HG02759 (cell line): ENCODE measurements at regions not wholly inside any gene's neighbourhood (a gene's known extent, or its start where the extent isn't known, plus 50 kb on each side); places are given as distances from the start of the nearest gene placed in this dataset.

Source experiments
- ATAC-seq: cut with Tn5 transposase; IDR thresholded peaks from one replicate; pipeline ENCODE4 v1.9.1; 2021; ENCODE audit warnings: mild to moderate bottlenecking, moderate library complexity; ENCODE audit not compliant: unreplicated experiment

DNA sequence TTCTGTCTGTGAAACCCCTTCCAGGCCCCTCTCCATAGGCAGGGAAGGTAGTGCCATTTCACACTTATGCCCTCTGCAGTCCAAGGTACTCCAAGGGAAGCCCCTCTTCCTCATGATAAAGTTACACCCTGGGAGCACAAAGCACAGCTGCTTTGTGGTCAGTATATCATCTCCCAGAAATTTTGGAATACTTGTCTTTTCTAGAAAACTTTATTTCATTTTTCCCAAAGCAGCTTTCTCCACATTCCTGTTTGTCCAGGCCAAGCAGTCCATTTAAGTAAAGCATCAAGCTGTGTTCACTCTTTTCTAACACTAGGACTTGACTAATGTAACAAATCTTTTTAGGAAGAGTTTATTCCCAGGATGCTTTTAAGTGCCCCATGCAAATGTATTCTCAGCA, 371.8 kb upstream of the RGMB start:
- no peak for ATAC-seq

DNA sequence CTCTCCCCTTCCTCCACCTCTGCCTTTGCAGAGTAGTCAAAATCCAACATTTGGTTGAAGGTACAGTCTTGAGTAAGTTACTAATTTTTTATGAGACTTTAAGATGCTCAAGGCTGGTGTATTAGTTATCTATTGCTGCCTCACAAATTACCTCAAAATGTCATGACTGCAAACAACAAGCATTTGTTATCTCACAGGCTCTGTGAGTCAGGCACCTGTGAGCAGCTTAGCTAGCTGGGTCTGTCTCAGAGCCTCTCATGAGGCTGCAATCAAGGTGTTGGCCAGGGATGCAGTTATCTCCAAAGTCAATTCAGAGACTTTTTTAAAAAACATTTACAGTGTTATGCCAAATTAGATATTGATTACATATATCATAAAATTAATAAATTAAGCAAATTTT, 371.3 kb upstream of the RGMB start:
- ATAC-seq: no peak

DNA sequence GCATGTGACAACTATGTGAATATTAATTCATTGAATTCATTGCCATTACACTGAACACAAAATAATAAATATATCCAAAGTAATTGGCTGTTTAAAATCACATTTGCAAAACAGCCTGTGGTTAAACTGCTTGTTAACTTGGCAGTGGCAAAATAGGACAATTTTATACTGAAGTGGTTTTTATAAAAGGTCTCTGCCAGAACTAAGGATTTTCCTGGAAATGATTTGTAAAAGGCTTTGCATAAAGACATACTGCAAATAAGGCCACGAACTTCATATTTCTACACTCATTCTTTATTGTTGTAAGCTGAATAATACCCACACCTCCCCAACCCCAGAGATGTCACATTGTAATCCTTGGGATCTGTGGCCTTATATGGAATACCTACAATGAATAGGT, 370.3 kb upstream of the RGMB start:
- ATAC-seq: no peak

DNA sequence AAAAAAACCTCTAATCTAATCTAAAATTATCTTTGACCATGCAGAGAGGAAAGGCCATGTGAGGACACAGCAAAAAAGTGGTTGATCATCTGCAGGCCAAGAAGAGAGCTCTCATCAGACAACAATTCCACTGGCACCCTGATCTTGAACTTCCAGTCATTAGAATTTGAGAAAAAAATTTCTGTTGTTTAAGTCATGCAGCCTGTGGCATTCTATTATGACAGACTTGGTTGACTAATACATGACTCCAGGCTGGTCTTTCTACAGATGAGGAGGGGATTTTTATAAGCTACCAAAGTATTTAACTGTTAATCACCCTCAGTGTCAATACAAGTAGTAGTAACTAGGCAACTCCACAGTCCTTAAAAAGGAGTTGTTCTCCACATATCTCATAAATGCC, 358.5 kb upstream of the RGMB start:
- no peak for ATAC-seq

DNA sequence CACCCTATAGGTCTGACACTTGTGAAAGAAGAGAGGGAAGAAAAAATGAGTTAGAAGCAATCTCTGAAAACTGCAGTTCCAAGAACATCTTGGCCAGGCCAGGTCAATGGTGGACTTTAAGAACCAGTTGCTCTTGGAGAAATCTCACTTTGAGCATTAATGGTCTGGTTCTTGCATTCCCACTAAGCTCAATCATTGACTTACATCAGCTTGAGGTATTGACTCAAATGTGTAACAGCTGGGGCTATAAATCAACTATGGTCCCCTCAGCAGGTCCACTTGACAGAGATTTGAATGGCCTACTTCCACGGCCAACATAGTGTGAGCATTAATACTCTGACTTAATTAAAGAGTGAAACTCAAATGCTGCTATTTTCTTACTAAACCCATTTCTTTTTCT, 357.8 kb upstream of the RGMB start:
- ATAC-seq: no peak

DNA sequence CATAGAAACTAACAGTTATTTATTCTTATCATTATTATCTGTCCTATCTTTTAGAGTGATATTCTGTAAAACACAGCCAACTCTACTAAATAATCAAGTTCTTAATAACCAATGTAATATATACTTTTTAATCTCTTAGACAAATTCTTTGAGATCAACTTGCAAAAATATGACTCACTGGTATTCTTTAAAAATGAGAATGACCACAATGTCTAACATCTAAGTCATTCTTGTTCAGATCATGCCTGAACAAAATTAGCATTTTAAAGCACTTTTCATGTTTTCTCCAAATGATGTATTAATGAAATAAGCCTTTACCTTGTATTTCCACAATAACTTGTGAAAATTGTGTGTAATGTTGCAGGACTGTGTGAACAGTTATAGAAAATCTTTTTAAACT, 356.9 kb upstream of the RGMB start:
- no peak for ATAC-seq

DNA sequence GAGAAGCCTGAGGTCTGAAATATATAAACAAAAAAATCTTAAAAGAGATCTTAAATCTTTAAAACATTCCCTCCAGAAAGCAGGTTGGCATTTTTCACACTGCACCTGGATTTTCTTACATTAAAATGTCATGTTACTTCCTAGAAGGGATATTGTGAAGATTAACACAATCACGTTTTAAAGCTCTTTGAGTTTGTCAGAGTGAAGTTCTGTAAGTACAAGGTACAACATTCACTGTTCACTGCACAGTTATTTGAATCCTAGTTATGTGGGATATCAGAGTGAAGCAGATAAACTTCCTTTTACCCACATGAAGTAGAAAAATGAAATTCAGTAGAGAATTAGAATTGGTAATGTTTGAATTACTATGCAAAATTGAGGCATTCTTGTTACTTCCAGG, 353.6 kb upstream of the RGMB start:
- no peak for ATAC-seq

DNA sequence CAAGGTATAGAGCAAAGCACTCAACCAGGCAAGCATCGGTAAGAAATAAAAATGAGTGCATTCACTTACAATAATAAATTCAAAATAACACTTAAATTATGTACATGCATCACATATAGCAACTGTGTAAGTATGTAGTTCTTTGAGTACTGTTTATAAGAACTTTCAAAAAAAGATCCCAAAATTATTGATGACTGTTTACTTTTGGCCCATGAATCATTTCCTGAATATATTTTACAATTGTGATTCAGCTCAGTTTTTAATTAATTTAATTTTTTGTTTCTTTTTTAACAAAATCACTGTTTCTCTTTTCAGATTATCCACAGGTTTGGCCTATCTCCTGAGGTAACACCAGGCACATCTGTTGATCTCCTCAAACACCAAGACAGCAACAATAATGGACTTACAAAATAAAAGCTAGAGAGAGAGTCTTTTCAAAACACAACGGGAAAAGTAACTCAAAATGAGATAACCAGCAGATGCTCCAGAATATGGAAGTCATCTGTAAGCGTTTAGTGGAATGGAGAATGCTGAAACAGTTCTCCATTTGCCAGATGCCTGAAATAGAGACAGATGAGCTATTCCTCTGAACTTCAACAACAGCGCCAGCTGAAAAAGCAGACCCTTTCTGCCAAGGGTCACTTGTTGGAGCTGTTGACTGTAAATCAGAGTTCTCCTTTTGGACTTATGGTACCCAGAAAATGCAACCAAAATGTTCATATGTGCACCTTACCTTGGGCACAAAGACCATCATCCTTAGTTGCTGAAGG, 348.6 kb upstream of the RGMB start:
- ATAC-seq: no peak

DNA sequence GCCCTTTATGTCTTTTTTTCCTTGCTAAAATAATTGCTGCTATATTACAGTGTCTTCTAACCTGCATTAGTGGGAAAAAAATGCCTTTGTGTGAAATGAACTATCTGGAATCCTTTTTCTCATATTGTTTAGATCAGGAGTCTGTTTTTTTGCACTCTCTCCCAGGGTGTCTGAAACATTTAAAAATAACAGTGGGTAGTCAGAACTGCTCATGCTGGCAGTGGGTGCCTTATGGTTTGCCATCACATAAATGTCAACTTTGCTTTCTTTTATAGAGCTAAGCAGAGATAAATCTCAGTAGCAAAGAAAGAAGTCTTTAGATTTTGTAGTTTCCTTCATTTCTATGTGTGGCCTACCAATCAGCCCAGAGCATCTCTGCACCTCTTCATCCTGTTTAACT, 347.8 kb upstream of the RGMB start:
- ATAC-seq: no peak

DNA sequence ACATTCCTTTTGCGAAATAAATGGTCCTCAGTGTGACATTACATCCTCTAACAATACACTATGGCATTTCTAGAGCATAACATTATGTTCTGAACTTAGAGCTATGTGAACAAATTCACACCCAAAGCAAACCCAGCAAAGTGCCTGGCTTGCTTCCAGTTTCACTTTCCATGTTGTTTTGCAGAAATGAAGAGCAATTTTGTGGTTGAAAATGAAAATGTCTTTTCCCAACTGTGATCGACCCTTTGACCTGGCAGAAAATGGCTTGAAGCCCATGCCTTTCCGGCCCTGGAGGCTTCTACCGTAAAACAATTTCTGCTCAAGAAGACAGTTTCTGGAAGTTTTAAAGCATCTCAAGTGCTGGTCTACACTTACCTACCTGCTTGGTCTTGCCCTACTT, 344.7 kb upstream of the RGMB start:
- peak; percentile 55 for ATAC-seq

DNA sequence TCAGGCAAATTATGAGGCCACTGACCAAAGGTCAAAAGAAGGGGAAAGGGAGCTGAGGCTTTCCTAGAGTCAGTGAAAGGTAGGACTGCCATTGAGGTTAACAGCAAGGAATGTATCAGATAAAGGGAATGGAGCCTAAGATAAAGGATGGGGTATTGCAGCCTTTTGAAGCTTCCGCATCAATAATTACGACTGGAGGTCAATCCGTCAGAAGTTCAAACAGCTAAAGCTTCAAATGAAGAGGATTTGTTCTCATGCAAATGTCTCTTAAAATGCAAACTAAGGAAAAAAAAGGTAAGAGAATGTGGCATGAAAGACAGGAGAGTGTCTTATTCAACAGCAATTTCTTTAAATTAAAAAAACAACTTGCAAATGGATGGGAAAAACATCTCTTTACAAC, 341.1 kb upstream of the RGMB start:
- ATAC-seq: no peak

DNA sequence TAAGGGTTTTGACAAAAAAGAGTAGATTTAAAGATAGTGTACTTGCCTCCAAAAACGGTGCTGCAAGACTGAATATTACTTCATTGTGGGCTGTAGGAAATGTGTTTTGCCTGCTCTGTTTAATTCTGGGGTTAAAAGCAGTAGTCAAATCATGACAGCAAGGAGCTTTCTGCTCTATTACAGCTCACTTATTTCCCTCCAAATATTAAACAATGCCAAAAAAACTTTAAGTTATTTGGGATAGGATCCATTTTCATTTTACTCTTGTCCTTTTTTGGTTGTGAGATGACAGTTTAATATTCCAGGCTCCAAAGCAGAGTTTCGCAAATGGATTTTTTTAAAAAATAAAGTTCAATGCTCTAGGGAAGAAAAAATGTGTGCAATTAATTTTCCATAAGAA, 340.4 kb upstream of the RGMB start:
- ATAC-seq: no peak

DNA sequence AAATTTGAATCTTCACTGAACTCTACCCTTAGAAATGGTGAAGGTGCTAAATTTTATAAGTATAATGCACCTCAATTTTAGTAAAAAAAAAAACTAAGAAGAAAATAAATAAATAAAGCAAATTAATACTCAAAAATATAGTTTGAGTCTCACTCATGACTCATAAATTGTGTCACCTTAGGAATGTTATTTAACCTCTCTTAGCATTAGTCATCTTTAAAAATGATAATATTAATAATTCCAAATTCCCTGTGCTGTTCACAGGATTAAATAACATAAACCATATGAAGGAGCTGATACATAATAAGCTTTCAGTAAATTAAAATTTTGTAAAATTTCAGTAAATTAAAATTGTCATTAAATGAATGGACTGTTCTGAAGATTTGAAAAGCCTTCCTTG, 339.8 kb upstream of the RGMB start:
- ATAC-seq: no peak

DNA sequence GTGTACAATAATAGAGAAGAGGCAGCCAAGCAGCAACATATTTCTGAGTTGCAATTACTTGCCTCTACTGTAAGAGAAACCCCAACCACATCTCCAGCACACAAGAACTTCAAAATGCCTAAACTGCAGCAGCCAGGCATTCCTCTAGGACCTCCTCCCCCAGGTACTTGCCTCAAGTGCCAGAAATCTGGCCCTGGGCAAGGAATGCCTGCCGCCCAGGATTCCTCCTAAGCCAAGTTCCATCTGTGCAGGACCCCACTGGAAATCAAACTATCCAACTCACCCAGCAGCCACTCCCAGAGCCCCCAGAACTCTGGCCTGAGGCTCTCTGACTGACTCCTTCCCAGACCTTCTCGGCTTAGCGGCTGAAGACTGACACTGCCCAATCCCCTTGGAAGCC, 336.8 kb upstream of the RGMB start:
- no peak for ATAC-seq

DNA sequence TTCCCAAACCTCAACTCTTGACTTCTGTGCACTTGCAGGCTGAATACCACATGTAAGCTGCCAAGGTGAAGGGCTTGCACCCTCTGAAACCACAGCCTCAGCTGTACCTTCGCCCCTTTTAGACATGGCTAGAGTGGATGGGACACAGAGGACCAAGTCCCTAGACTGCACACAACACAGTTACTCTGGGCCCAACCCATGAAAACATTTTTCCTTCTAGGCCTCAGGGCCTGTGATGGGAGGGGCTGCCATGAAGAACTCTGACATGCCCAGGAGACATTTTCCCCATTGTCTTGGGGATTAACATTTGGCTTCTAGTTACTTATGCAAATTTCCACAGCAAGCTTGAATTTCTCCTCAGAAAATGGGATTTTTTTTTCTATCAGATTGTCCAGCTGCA, 331.0 kb upstream of the RGMB start:
- ATAC-seq: no peak

DNA sequence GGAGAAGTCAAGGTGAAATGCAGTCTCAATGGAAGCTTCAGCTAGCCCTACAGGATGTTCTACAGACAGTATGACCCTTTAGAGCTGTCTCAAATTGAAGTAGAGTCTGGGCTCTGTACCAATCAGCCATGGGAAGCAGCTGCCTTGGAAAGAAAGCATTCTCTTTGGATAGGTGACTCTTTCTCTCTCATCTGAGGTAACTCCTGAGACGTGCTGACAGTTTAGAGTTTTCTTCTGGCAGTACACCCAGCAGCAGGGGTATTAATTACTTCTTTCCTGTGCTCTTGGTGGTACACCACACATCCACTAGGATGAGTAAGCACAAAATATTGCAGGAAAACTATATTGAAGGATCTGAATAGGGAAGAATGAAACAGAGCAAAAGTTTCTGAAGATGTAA, 329.6 kb upstream of the RGMB start:
- ATAC-seq: no peak

DNA sequence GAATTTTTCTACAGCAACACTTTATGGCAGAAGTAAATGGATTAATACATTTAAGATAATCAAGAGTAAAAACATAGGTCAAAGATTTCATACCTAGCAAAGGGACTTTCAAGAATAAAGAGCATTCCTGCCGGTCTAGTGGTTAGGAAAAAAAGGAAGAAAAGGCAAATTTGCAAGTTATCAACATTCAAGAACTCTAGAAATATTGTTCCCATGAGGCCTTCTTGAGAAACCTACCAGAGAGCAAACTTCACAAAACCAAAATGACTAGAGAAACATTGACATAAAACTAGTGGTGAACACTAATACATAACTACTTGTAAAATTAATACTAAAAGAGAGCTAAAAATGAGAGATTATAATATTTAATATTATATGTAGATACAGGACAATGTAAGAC, 320.2 kb upstream of the RGMB start:
- ATAC-seq: no peak

DNA sequence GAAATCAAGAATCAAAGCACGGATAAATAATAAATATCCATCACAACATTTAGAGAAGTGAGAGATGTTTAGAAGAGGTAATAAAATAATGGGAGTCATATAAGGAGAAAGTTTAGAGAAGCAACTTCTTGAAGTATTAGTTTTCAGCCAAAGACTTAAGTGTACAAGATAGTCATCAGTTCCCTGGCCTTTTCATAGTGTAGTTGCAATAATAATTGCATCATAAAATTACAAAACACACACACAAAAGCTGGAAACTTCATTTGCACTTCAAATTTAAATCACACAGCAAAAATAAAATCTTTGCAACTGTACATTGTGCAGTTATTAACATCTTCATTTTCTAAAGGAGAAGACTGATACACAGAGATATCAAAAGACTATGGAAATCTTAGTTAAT, 319.1 kb upstream of the RGMB start:
- no peak for ATAC-seq

DNA sequence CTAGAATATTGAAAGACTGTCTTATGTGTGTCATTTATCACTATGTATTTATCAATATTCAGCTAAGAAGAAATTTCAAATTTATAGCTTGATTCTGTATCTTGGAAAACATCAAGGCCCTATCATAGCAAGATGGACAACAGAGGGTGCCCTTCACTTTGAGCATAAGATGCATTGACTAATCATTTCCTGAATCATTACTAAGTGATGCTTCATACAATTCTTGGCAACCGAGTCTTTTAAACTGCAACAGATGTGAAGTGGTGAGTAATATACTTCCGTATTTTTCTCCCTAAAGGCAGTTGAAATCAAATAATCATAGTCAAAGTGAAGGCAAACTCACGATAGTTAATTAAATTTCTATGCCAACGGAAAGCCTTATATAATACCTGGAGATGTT, 318.6 kb upstream of the RGMB start:
- ATAC-seq: no peak

DNA sequence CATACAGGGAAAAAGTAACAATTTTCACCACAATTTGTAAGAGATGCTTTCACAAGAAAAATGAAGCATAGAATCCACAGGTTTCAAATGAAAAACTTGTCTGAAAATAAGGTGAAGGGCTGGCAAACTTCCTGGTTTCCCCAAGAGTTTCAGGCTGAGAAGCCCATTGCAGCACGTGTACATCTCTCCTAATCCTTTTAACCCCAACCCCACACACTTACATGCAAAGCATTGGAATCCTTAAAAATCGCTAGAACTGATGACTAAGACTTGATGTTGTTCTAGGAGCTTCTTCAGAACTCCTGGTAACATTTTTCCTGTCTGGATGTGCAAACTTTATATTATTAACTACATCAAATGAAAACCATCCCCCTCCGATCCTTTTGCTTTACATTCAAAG, 317.8 kb upstream of the RGMB start:
- no peak for ATAC-seq

DNA sequence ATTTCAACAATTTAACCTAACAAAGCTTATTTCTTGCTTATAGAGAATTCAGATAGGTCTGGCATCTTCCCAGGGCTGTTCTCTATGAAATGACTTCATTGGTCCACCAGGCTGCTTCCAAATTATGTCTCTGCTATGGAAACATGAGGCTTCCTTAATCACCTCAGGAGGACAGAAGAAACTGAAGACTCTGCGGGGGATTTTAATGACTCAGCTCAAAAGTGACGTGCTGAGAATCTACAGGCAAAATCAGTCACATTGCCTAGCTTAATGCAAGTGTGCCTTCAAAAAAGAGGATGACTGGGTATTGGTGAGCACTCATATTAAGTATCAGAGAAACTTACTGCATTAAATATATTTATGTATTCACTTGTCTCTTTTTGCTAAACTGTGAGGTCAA, 315.5 kb upstream of the RGMB start:
- ATAC-seq: no peak

DNA sequence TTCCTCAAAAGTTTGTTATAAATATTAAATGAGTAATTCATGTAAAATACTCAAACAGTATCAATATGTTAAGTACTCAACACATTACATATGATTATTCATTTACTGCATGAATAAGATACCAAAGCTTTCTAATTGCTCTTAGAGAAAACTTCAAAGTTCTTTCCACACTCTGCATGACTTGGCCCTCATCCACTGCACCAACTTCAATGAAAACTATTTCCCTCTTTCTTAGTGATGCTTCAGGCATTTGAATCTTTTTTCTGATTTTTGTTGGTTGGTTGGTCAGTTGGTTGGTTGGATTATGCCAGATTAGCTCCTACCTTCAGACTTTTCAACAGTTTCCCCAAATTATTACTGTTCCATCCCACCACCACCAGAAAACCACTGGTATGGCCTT, 314.7 kb upstream of the RGMB start:
- no peak for ATAC-seq

DNA sequence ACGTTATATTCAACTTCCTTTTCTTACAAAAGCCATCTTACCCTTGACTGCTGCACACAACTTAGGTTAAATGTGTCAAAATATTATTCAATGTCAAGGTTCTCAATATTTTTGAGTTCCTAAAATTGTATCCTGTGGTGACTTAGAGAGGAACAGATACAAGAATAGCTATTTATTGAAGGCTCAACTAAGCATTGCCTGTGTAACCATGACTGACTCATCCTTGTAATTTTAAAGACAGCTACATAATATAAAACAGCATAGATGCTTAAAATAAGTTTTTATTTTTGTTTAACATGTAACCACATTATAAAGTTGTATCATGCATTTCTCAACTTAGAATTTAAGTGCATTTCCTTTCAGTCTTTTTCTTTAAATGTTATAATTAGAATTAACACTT, 312.9 kb upstream of the RGMB start:
- no peak for ATAC-seq

DNA sequence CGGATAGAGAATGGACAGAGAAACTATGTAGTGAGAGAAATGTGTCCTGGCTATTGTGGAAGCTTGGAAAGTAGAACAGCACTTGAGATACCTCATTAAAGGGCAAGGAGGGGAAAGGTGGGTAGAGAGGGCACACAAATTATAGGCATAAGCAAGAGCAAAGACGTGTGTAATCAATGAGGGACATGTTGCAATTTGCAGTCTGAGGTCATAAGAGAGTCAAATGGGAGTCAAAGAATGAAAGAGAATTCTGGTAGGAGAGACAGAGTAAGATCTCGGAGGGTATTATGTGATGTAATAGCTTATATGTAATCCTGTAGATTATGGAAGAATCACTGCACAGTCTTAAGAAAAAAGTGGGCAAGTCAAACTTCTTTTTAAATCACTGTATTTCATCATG, 312.0 kb upstream of the RGMB start:
- ATAC-seq: no peak
